Body of pancreas (tissue), 4 donors: ENCODE measurements at regions not wholly inside any gene's neighbourhood (a gene's known extent, or its start where the extent isn't known, plus 50 kb on each side); places are given as distances from the start of the nearest gene placed in this dataset.

Source experiments
- ATAC-seq: fragments of 150-250 bp; one replicate; pipeline ENCODE4 v1.9.1; 2016
- DNase-seq, 4 donors: peaks; one replicate each; pipeline ENCODE4 v3.0.0-alpha.2; 2019
- H3K27ac ChIP-seq, 4 donors: fragments of 200-600 bp; sonication (generic); 1 replicate in 3 of 4; 2 replicates in 1 of 4; pipeline versions ENCODE4 v1.5.1 to v1.6.1; 2016 to 2019; ENCODE audit warnings: mild to moderate bottlenecking in 1 of 4, mixed read lengths in 1 of 4, moderate library complexity in 1 of 4
- H3K27me3 ChIP-seq, 2 donors: fragments of 200-600 bp; sonication (generic); one replicate each; pipeline ENCODE4 v1.6.0; 2016; ENCODE audit warnings: mild to moderate bottlenecking in 1 of 2
- H3K36me3 ChIP-seq, 2 donors: fragments of 200-600 bp; sonication (generic); replicated peaks in 1 of 2; 2 replicates each; pipeline ENCODE4 v1.5.1; 2016; ENCODE audit warnings: low read depth in 2 of 2; ENCODE audit not compliant: insufficient read depth in 1 of 2
- H3K4me1 ChIP-seq: fragments of 200-600 bp; sonication (generic); one replicate; pipeline ENCODE4 v1.6.0; 2016
- H3K4me3 ChIP-seq, 2 donors: fragments of 200-600 bp; sonication (generic); 1 replicate in 1 of 2; 2 replicates in 1 of 2; pipeline ENCODE4 v1.5.1; 2016 to 2019
- H3K9me3 ChIP-seq, 3 donors: fragments of 200-600 bp; sonication (generic); 1 replicate in 2 of 3; 2 replicates in 1 of 3; pipeline ENCODE4 v1.5.1; 2016
- POLR2A ChIP-seq, 3 donors: fragments of 450-650 bp; IDR thresholded peaks; one replicate each; pipeline ENCODE4 v1.6.1; 2016; ENCODE audit warnings: antibody characterized with exemption in 3 of 3, mild to moderate bottlenecking in 2 of 3
- WGBS, 2 donors: methylation state at CpG; one replicate each; pipeline ENCODE4 v1.1.5; 2017; 5-methylcytosine and 5-hydroxymethylcytosine counted together
- intact Hi-C: fragments of 100-400 bp; cut with DNase I; formaldehyde crosslinking; loops from one replicate; pipeline ENCODE4 v1.15.1; 2023
- TF ChIP-seq, protein P1 (sequence below), 7 experiments: fragments of 450-650 bp in 4 of 7; fragments of 200-600 bp in 3 of 7; sonication (generic) in 3 of 7; IDR thresholded peaks; one replicate each; pipeline ENCODE4 v1.5.1; 2016 to 2019; ENCODE audit warnings: antibody characterized with exemption in 7 of 7

DNA sequence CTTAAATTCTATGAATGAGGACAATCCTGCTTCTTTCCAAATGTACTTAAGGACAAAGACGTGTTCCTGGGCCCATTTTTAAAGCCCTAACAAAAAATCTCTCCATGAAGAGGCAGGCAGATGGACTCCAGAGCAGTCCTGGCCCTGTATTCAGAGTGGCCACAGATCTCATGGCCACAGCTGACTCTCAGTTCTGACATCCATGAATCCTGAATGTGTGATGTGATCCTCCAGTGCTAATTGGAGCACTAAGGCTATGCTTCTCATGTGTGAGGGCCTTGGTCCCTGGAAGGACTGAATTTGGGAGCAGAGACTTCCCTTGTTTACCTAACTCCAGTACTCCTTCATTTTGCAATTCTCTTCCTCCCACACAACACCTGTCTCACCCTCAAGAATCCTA lies 373.0 kb downstream of the AGTPBP1 start:
- H3K27ac ChIP-seq = no peak overlapping the region
- TF ChIP-seq, protein P1, sequence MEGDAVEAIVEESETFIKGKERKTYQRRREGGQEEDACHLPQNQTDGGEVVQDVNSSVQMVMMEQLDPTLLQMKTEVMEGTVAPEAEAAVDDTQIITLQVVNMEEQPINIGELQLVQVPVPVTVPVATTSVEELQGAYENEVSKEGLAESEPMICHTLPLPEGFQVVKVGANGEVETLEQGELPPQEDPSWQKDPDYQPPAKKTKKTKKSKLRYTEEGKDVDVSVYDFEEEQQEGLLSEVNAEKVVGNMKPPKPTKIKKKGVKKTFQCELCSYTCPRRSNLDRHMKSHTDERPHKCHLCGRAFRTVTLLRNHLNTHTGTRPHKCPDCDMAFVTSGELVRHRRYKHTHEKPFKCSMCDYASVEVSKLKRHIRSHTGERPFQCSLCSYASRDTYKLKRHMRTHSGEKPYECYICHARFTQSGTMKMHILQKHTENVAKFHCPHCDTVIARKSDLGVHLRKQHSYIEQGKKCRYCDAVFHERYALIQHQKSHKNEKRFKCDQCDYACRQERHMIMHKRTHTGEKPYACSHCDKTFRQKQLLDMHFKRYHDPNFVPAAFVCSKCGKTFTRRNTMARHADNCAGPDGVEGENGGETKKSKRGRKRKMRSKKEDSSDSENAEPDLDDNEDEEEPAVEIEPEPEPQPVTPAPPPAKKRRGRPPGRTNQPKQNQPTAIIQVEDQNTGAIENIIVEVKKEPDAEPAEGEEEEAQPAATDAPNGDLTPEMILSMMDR (IDR thresholded peaks at IDR 0.05) = no peak
- DNase-seq (no peak), ATAC-seq (no peak)
- H3K4me1 ChIP-seq = no peaks in the 10 kb centered on the region
- H3K27me3 ChIP-seq = no peaks in the 10 kb centered on the region
- H3K9me3 ChIP-seq = no peaks in the 10 kb centered on the region
- H3K36me3 ChIP-seq = no peaks in the 10 kb centered on the region
- intact Hi-C loops = no loop called here
- H3K4me3 ChIP-seq = no peak overlapping the region
- WGBS, 2 donors = 67 to 87% methylated on average over 1 of the region's 1 CpG

GRCh38 chr9:85359161-85359560 lies 382.6 kb downstream of the AGTPBP1 start:
- Histone ChIP-seq H3K4me1 (no peaks in the 10 kb centered on the region), H3K27ac (no peak overlapping the region), H3K9me3 (no peaks in the 10 kb centered on the region), H3K27me3 (no peaks in the 10 kb centered on the region), H3K36me3 (no peaks in the 10 kb centered on the region), H3K4me3 (no peak overlapping the region)
- ATAC-seq (no peak), DNase-seq (no peak)
- intact Hi-C loops = no loop called here
- 72 to 86% methylated on average over 5 of the region's 5 CpGs for WGBS, 2 donors
- TF ChIP-seq, protein P1 (IDR thresholded peaks at IDR 0.05) = no peak
- no peak for TF ChIP-seq POLR2A (IDR thresholded peaks at IDR 0.05)

- WGBS, 2 donors = 74 to 84% methylated on average over 6 of the region's 6 CpGs
- TF ChIP-seq, protein P1 (IDR thresholded peaks at IDR 0.05) = no peak
- TF ChIP-seq POLR2A (IDR thresholded peaks at IDR 0.05) = no peak
- Histone ChIP-seq H3K36me3 (no peaks in the 10 kb centered on the region), H3K27me3 (no peaks in the 10 kb centered on the region), H3K4me3 (no peak overlapping the region), H3K27ac (no peak overlapping the region), H3K9me3 (peaks cover 0 to 2% (median 0%) of the 10 kb centered on the region in 3 donors), H3K4me1 (no peaks in the 10 kb centered on the region)
- ATAC-seq = no peak
- no peak for DNase-seq
- intact Hi-C loops = no loop called here
Measured at GRCh38 chr9:85349046-85349445, 392.7 kb downstream of the AGTPBP1 start.

DNA sequence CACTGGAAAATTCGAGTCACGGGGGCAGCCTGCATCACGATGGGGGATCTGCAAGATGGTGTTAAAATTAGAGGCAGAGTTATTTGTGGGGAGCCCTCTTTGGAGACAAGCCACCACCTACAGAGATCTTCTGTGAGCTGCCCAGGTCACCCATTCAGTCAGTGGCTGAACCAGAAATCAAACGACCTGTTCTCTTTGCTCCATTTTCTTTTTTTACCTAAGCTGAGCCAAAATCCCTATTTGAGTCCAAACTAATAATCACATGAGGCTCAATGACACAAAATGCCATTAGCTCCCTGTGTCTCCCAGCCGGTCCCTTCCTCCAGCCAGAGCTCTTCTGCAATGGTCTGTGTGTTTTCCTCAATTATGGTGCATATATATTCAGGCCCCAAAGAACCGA lies 394.2 kb downstream of the AGTPBP1 start:
- H3K4me3 ChIP-seq = no peak overlapping the region
- intact Hi-C loops = no loop called here
- H3K27ac ChIP-seq = no peak overlapping the region
- H3K36me3 ChIP-seq = no peaks in the 10 kb centered on the region
- no peak for TF ChIP-seq POLR2A (IDR thresholded peaks at IDR 0.05)
- TF ChIP-seq, protein P1 (IDR thresholded peaks at IDR 0.05) = no peak
- H3K4me1 ChIP-seq = no peaks in the 10 kb centered on the region
- ATAC-seq = no peak
- WGBS, 2 donors = 77 to 79% methylated on average over 6 of the region's 6 CpGs
- peaks cover 0 to 2% (median 0%) of the 10 kb centered on the region in 3 donors for H3K9me3 ChIP-seq
- no peaks in the 10 kb centered on the region for H3K27me3 ChIP-seq
- DNase-seq = no peak

GRCh38 chr9:85344901-85345300 lies 396.9 kb downstream of the AGTPBP1 start:
- intact Hi-C loops = no loop called here
- DNase-seq = no peak
- Histone ChIP-seq H3K27me3 (no peaks in the 10 kb centered on the region), H3K9me3 (no peaks in the 10 kb centered on the region), H3K4me3 (no peak overlapping the region), H3K4me1 (no peaks in the 10 kb centered on the region), H3K36me3 (no peaks in the 10 kb centered on the region), H3K27ac (no peak overlapping the region)
- TF ChIP-seq POLR2A (IDR thresholded peaks at IDR 0.05) = no peak
- TF ChIP-seq, protein P1 (IDR thresholded peaks at IDR 0.05) = no peak
- no peak for ATAC-seq
- 60 to 86% methylated on average over 4 of the region's 4 CpGs for WGBS, 2 donors
